HFFc6 (cell line): ENCODE measurements at regions not wholly inside any gene's neighbourhood (a gene's known extent, or its start where the extent isn't known, plus 50 kb on each side); places are given as distances from the start of the nearest gene placed in this dataset.
"Not testable (repeated sequence)": the region's sequence is repeated elsewhere in the genome, so short reads cannot be mapped to it uniquely, and the experiment has no call there.

Source experiments
- DNase-seq: peaks from one replicate; pipeline ENCODE4 v3.0.0-alpha.2; 2018
- H3K27ac Mint-ChIP-seq: 2 replicates; pipeline ENCODE4 v1.8.0; 2020; ENCODE audit warnings: mild to moderate bottlenecking, mixed read lengths
- H3K27me3 Mint-ChIP-seq: 2 replicates; pipeline ENCODE4 v1.8.0; 2021; ENCODE audit warnings: mild to moderate bottlenecking, moderate library complexity, mixed read lengths; ENCODE audit not compliant: insufficient read depth
- H3K36me3 Mint-ChIP-seq: 2 replicates; pipeline ENCODE4 v1.8.0; 2021; ENCODE audit warnings: low read depth, mixed read lengths
- H3K4me1 Mint-ChIP-seq: 2 replicates; pipeline ENCODE4 v1.8.0; 2020; ENCODE audit warnings: low read depth, mixed read lengths
- H3K4me3 Mint-ChIP-seq: 2 replicates; pipeline ENCODE4 v1.8.0; 2020; ENCODE audit warnings: mild to moderate bottlenecking, moderate library complexity, mixed read lengths
- H3K9me3 Mint-ChIP-seq: 2 replicates; pipeline ENCODE4 v1.8.0; 2020; ENCODE audit warnings: mild to moderate bottlenecking, mixed read lengths
- CTCF ChIP-seq: fragments of 200-600 bp; sonication (generic); IDR thresholded peaks from 2 replicates; pipeline ENCODE4 v1.5.0; 2021; ENCODE audit warnings: antibody characterized with exemption, mild to moderate bottlenecking

- Mint-ChIP-seq H3K27ac (no peak overlapping the region), H3K36me3 (no peaks in the 10 kb centered on the region; the same call in 1 of the 2 replicates), H3K4me3 (no peak overlapping the region), H3K27me3 (no peaks in the 10 kb centered on the region), H3K4me1 (no peaks in the 10 kb centered on the region), H3K9me3 (peaks cover 42% of the 10 kb centered on the region)
- DNase-seq: no peak
- no peak for TF ChIP-seq CTCF
These were observed 368.7 kb downstream of the CDH19 start for GRCh38 chr18:66235206-66235605.

GRCh38 chr18:66226782-66227181 lies 377.1 kb downstream of the CDH19 start:
- no peaks in the 10 kb centered on the region for H3K27me3 Mint-ChIP-seq
- peaks cover 24% of the 10 kb centered on the region for H3K9me3 Mint-ChIP-seq
- no peaks in the 10 kb centered on the region for H3K36me3 Mint-ChIP-seq
- H3K4me3 Mint-ChIP-seq: no peak overlapping the region
- no peaks in the 10 kb centered on the region for H3K4me1 Mint-ChIP-seq
- H3K27ac Mint-ChIP-seq: no peak overlapping the region
- TF ChIP-seq CTCF: no peak
- no peak for DNase-seq

GRCh38 chr18:66223317-66223716 lies 380.6 kb downstream of the CDH19 start:
- peaks cover 18% of the 10 kb centered on the region for H3K9me3 Mint-ChIP-seq
- H3K4me3 Mint-ChIP-seq, H3K27ac Mint-ChIP-seq, H3K27me3 Mint-ChIP-seq, H3K4me1 Mint-ChIP-seq, DNase-seq, H3K36me3 Mint-ChIP-seq: not testable (repeated sequence)

- no peak for DNase-seq
- Mint-ChIP-seq H3K36me3 (no peaks in the 10 kb centered on the region), H3K9me3 (peaks cover 15% of the 10 kb centered on the region), H3K27me3 (no peaks in the 10 kb centered on the region), H3K27ac (no peak overlapping the region), H3K4me1 (no peaks in the 10 kb centered on the region), H3K4me3 (no peak overlapping the region)
- no peak for TF ChIP-seq CTCF
These were observed 381.7 kb downstream of the CDH19 start for GRCh38 chr18:66222174-66222573.

- no peaks in the 10 kb centered on the region for H3K27me3 Mint-ChIP-seq
- no peak for TF ChIP-seq CTCF
- DNase-seq: no peak
- H3K4me3 Mint-ChIP-seq: no peak overlapping the region
- peaks cover 22% of the 10 kb centered on the region for H3K9me3 Mint-ChIP-seq
- H3K36me3 Mint-ChIP-seq: no peaks in the 10 kb centered on the region
- no peak overlapping the region for H3K27ac Mint-ChIP-seq
- H3K4me1 Mint-ChIP-seq: no peaks in the 10 kb centered on the region
These were observed 384.1 kb downstream of the CDH19 start for GRCh38 chr18:66219817-66220216.

GRCh38 chr18:66211749-66212148 lies 392.1 kb downstream of the CDH19 start:
- Mint-ChIP-seq H3K4me3 (no peak overlapping the region), H3K27ac (no peak overlapping the region), H3K4me1 (no peaks in the 10 kb centered on the region), H3K9me3 (peaks cover 7% of the 10 kb centered on the region), H3K36me3 (no peaks in the 10 kb centered on the region), H3K27me3 (no peaks in the 10 kb centered on the region)
- TF ChIP-seq CTCF: no peak
- no peak for DNase-seq
